ENCODE measurements at regions not wholly inside any gene's neighbourhood (a gene's known extent, or its start where the extent isn't known, plus 50 kb on each side); places are given as distances from the start of the nearest gene placed in this dataset.

GRCh38 chr6:28719275-28719940 is 193.7 kb downstream of the GPX5 start:
- no peak for ATAC-seq
- no peaks in the 10 kb centered on the region for H3K36me3 Mint-ChIP-seq (ENCODE audit: low read depth)
- H3K27me3 Mint-ChIP-seq (ENCODE audit: low read depth), result peaks cover 43% of the 10 kb centered on the region
- H3K9me3 Mint-ChIP-seq (ENCODE audit: insufficient read depth), result no peaks in the 10 kb centered on the region
- DNase-seq, result no peak
- POLR2A ChIA-PET, result no interaction called here
- CTCF ChIA-PET, result no interaction called here
- H3K4me1 Mint-ChIP-seq (ENCODE audit: low read depth), result no peaks in the 10 kb centered on the region
- H3K4me3 Mint-ChIP-seq, result no peak overlapping the region
- H3K27ac Mint-ChIP-seq, result no peak overlapping the region

- Mint-ChIP-seq H3K36me3 (ENCODE audit: low read depth) (no peaks in the 10 kb centered on the region), H3K9me3 (ENCODE audit: insufficient read depth) (no peaks in the 10 kb centered on the region), H3K4me3 (no peak overlapping the region), H3K27ac (no peak overlapping the region), H3K27me3 (ENCODE audit: low read depth) (peaks cover 47% of the 10 kb centered on the region), H3K4me1 (ENCODE audit: low read depth) (no peaks in the 10 kb centered on the region)
- ChIA-PET POLR2A (no interaction called here), CTCF (no interaction called here)
- DNase-seq, result no peak
- no peak for ATAC-seq
Observed at GRCh38 chr6:28720357-28721231, 194.9 kb downstream of the GPX5 start.

GRCh38 chr6:28721372-28721771 is 195.7 kb downstream of the GPX5 start:
- ATAC-seq, result no peak
- ChIA-PET CTCF (no interaction called here), POLR2A (no interaction called here)
- Mint-ChIP-seq H3K36me3 (ENCODE audit: low read depth) (no peaks in the 10 kb centered on the region), H3K27ac (no peak overlapping the region), H3K4me3 (no peak overlapping the region), H3K4me1 (ENCODE audit: low read depth) (no peaks in the 10 kb centered on the region), H3K27me3 (ENCODE audit: low read depth) (peaks cover 46% of the 10 kb centered on the region), H3K9me3 (ENCODE audit: insufficient read depth) (no peaks in the 10 kb centered on the region)
- DNase-seq, result no peak

- ATAC-seq (no peak), DNase-seq (no peak)
- Mint-ChIP-seq H3K27me3 (ENCODE audit: low read depth) (peaks cover 42% of the 10 kb centered on the region), H3K4me1 (ENCODE audit: low read depth) (peaks cover 14% of the 10 kb centered on the region), H3K9me3 (ENCODE audit: insufficient read depth) (peaks cover 2% of the 10 kb centered on the region), H3K27ac (no peak overlapping the region), H3K4me3 (no peak overlapping the region), H3K36me3 (ENCODE audit: low read depth) (no peaks in the 10 kb centered on the region)
- ChIA-PET POLR2A (no interaction called here), CTCF (no interaction called here)
Observed at GRCh38 chr6:28724395-28724794, 198.7 kb downstream of the GPX5 start.

- DNase-seq (no peak), ATAC-seq (no peak)
- Mint-ChIP-seq H3K4me3 (no peak overlapping the region), H3K27me3 (ENCODE audit: low read depth) (peaks cover 46% of the 10 kb centered on the region), H3K27ac (no peak overlapping the region), H3K36me3 (ENCODE audit: low read depth) (peaks cover 1% of the 10 kb centered on the region), H3K4me1 (ENCODE audit: low read depth) (peaks cover 21% of the 10 kb centered on the region), H3K9me3 (ENCODE audit: insufficient read depth) (peaks cover 9% of the 10 kb centered on the region)
- POLR2A ChIA-PET, result no interaction called here
- CTCF ChIA-PET, result no interaction called here
Observed at GRCh38 chr6:28725274-28725809, 198.4 kb downstream of the TRIM27 start.

- H3K4me1 Mint-ChIP-seq (ENCODE audit: low read depth), result peaks cover 21% of the 10 kb centered on the region
- no peak overlapping the region for H3K27ac Mint-ChIP-seq
- no peak overlapping the region for H3K4me3 Mint-ChIP-seq
- peaks cover 9% of the 10 kb centered on the region for H3K9me3 Mint-ChIP-seq (ENCODE audit: insufficient read depth)
- ChIA-PET POLR2A (no interaction called here), CTCF (no interaction called here)
- peaks cover 4% of the 10 kb centered on the region for H3K36me3 Mint-ChIP-seq (ENCODE audit: low read depth)
- H3K27me3 Mint-ChIP-seq (ENCODE audit: low read depth), result peaks cover 48% of the 10 kb centered on the region
- DNase-seq (no peak), ATAC-seq (no peak)
Observed at GRCh38 chr6:28725890-28726348, 197.9 kb downstream of the TRIM27 start.

GRCh38 chr6:28726569-28727309 is 197.0 kb downstream of the TRIM27 start:
- Mint-ChIP-seq H3K9me3 (ENCODE audit: insufficient read depth) (peaks cover 9% of the 10 kb centered on the region), H3K36me3 (ENCODE audit: low read depth) (peaks cover 6% of the 10 kb centered on the region), H3K27me3 (ENCODE audit: low read depth) (peaks cover 51% of the 10 kb centered on the region), H3K4me3 (no peak overlapping the region), H3K27ac (no peak overlapping the region), H3K4me1 (ENCODE audit: low read depth) (peaks cover 21% of the 10 kb centered on the region)
- ATAC-seq (no peak), DNase-seq (no peak)
- ChIA-PET POLR2A (no interaction called here), CTCF (interaction anchor here (3.2 kb wide), 1 partner anchor 111 kb away, joined by 10 read pairs; no protein-coding TSS in a partner anchor)

- Mint-ChIP-seq H3K9me3 (ENCODE audit: insufficient read depth) (peaks cover 9% of the 10 kb centered on the region), H3K4me1 (ENCODE audit: low read depth) (peaks cover 21% of the 10 kb centered on the region), H3K36me3 (ENCODE audit: low read depth) (peaks cover 6% of the 10 kb centered on the region), H3K4me3 (peak overlapping the region; percentile 83), H3K27ac (no peak overlapping the region), H3K27me3 (ENCODE audit: low read depth) (peaks cover 51% of the 10 kb centered on the region)
- no peak for DNase-seq
- ATAC-seq, result no peak
- CTCF ChIA-PET, result interaction anchor here (0.9 to 3.2 kb wide), 3 partner anchors 84 to 111 kb away, joined by 3 to 10 read pairs (median 3); no protein-coding TSS in a partner anchor
- POLR2A ChIA-PET, result no interaction called here
Observed at GRCh38 chr6:28727559-28728211, 196.1 kb downstream of the TRIM27 start.

- Mint-ChIP-seq H3K27ac (peak overlapping the region; percentile 78), H3K27me3 (ENCODE audit: low read depth) (peaks cover 59% of the 10 kb centered on the region), H3K36me3 (ENCODE audit: low read depth) (peaks cover 6% of the 10 kb centered on the region), H3K9me3 (ENCODE audit: insufficient read depth) (peaks cover 19% of the 10 kb centered on the region), H3K4me1 (ENCODE audit: low read depth) (peaks cover 21% of the 10 kb centered on the region), H3K4me3 (peak overlapping the region; percentile 83)
- DNase-seq (no peak), ATAC-seq (no peak)
- ChIA-PET POLR2A (no interaction called here), CTCF (interaction anchor here (1.3 to 3.2 kb wide), 2 partner anchors 108 to 286 kb away, joined by 8 to 10 read pairs; no protein-coding TSS in a partner anchor)
Observed at GRCh38 chr6:28729501-28730402, 194.0 kb downstream of the TRIM27 start.

GRCh38 chr6:28732052-28732451 is 191.7 kb downstream of the TRIM27 start:
- Mint-ChIP-seq H3K36me3 (ENCODE audit: low read depth) (peaks cover 6% of the 10 kb centered on the region), H3K4me1 (ENCODE audit: low read depth) (peaks cover 21% of the 10 kb centered on the region), H3K4me3 (no peak overlapping the region), H3K27me3 (ENCODE audit: low read depth) (peaks cover 73% of the 10 kb centered on the region), H3K9me3 (ENCODE audit: insufficient read depth) (peaks cover 19% of the 10 kb centered on the region), H3K27ac (no peak overlapping the region)
- no peak for DNase-seq
- ChIA-PET POLR2A (no interaction called here), CTCF (interaction anchor here (1.5 kb wide), 1 partner anchor 284 kb away, joined by 4 read pairs; no protein-coding TSS in a partner anchor)
- no peak for ATAC-seq

Measured in activated CD8-positive, alpha-beta T cell treated with anti-CD3 and anti-CD28 coated beads, Interleukin-2, amount 10 ng/mL, durations not matched to agents 7 days and 5 days (primary cell).